Stimulated activated CD8-positive, alpha-beta memory T cell treated with anti-CD3 and anti-CD28 coated beads, Interleukin-7, amount 100 ng/mL, for 4 hours (primary cell): ENCODE measurements at regions not wholly inside any gene's neighbourhood (a gene's known extent, or its start where the extent isn't known, plus 50 kb on each side); places are given as distances from the start of the nearest gene placed in this dataset.
"Not testable (repeated sequence)": the region's sequence is repeated elsewhere in the genome, so short reads cannot be mapped to it uniquely, and the experiment has no call there.

ENCODE experiments used
- DNase-seq, 2 donors: peaks; one replicate each; pipeline ENCODE4 v3.0.0-alpha.2; 2020; ENCODE audit warnings: low read depth in 2 of 2

DNA sequence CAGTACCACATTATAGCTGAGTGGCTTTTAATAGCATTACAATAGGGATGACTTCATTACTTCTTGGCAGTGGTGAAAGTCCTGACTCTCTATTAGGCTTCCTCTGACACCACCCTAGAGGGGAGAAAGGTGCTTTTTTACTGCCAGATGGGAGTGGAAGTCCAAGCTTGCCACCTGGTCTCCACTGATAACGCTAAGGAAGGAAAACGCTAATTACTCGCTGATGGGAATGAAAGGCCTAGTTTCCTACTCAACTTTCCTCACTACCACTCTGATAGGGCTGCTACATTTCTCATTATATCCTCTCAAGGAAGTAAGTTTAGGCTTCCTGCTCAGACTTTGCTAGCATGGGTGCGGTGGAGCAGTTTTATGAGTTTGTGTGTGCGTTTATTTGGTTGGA lies 62.3 kb upstream of the PAGE3 start:
- no peak for DNase-seq

DNA sequence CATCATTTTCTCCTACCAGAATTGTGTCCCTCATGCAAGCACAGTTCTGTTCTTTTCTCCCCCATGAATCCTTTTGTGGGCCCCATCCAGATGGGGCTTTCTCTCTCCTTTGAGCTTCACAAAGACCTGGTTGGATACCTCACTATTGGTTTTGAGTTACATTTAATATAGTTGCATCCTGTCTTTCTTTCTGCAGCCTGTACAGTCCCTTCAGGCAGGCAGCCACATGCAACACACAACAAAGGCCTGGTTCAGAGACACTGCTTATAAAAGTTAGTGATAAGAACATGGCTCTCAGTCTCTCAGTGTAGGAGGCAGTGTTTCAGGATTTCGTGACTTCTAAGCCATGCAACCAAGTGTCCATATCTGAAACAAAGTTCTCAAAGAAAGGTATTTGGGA lies 70.6 kb upstream of the PAGE3 start:
- no peak for DNase-seq

DNA sequence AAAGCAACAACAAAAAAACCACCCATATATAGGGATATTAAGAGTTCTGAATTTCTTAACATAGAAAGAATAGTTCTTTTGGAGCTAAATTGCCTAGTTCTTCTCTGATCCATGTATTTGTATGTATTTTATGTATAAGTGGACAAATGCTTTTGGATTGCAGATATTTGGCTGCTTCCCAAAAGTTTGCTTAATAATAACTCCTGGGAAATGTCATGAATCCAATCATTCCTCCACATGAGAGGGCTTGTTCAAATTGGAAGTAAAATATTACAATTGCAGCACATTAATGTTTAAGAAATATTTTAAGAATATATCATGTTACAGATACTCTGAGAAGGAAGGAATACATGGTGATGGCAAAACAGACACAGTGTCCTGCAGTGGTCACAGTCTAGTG lies 71.5 kb upstream of the PAGE3 start:
- DNase-seq = no peak

DNA sequence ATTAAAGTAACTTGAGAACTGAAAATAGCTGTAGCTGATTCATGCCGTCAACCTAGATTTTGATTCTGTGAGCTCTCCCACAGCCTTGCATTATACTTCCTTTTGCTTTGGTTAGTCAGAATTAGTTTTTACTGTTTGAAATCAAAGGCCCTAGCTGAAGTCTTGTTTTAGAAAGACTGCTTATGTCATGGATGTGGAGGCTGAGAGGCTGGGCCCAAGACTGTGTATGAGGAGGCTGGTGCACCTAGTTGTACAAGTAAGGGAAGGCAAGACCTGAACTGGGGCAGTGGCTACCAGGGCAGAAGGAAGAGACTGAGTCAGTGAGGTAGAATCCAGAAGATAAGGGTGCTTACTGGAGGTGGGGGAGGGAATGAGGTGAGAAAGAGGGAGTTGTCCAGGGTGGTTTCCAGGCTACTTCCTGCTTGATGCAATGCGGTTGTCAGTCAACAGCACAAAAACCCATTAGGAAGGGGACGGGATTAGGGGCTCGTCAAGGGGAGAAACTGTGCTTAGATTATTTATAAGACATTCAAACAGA lies 76.2 kb upstream of the PAGE3 start:
- DNase-seq = no peak

DNA sequence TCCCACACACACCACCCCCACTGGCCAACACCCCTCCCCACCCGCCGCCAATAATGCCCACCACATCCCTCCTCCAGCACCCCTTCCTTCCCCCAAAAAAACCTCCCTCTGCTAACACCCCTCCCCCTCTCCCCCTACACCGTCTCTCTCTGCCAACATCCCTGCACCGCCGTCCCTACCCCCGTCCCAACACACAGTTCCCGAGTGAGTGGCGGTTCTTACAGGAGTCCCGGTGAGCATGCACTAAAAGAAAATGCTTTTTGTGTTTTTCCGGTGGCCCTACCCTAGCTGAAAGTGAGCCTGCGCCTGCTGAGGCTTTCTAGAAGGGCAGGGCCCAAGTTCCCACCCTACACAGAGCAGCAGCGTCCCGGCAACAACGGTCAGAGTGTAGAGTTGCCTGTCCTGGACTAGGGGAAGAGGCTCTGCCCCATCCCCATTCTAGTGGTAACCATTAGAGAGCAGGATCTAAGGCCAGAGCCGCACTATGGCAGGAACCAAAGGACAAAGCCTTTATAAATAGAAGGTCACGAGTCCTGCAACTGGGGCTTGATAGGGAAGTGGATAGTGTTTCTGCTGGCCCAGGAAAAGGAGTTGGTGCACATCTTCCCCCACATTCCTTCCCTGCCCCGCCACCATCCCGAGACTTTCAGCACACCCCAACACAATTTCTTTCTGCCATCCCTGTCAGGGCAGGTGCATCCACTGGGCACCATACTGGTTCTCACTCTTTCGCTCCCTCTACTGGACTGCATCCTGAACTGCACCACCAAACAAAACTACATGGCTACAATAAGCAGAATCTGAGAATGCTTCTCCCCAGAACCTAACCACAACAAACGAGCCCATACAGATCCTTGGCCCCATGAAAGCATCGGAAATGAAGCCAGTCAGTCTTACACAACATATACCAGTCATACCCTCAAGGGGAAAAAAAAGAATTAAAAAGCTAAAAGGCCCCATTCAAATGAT lies 78.1 kb upstream of the PAGE3 start:
- DNase-seq = peak in 1 of 2 donors; percentile 4

DNA sequence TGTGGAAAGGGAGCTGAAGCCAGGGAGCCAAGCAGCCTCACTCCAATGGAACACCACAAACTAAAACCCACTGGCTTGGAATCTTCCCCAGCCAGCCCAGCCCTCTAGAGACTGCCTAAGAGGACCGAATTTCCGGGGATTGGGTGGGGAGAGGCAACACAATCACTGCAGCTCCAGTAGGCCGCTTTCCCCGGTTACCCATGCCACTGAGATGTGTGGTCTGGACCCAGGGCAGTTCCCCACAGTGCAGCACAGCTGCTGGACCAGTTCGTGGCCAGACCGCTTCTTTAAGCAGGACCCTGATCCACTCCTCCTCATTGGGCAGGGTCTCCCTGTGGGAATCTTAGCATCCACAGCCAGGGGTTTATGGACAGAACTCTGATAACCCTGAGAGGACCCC lies 91.9 kb upstream of the PAGE3 start:
- DNase-seq = no peak

DNA sequence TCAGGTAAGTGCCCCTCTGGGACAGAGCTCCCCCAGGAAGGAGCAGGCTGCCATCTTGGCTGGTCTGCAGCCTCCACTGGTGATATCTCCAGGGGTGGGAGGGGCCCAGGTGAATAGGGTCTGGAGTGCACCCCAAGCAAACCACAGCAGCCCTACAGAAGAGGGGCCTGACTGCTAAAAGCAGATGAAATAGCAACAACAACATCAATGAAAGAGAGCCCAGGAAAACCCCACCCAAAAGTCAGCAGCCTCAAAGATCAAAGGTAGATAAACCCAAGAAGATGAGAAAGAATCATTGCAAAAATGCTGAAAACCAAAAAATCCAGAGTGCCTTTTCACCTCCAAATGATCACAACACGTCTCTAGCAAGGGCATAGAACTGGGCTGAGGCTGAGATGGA lies 92.5 kb upstream of the PAGE3 start:
- no peak for DNase-seq

DNA sequence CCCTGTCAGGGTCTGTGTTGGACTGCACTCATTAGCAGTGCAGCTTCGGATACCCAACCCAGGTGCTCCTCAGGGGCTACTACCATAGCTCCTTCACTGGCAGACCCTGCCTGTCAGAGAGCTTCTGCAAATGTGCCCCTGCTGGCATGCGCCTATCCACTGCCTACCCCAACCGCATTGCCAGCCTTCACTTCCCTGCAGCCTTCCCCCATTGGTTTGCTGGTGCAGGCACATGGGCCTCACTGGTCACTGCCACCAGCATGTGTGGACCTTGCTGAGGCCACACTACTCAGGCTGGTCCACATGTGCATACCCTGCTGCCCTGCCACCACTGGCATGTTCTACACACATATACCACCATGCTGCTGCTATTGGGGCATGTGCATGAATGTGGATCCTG lies 72.5 kb upstream of the MAGEH1 start:
- DNase-seq = no peak

DNA sequence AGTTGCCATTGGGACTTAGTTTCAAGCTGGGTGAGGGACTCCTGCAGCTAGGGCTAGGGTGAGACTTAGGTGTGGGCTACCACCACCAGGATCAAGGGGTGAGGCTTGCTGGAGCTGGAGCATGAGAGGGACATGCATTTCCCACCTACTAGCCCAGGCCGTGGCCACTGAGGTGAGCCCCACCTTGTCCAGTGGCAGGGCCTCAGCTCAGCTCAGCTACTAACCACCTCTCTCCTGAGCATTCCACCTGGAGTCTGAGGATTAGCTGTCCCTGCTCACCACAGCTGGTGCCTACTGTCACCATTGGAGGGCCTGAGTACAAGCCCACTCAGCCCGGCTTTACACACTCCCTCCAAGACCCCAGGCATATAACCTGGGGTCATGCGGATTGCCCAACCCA lies 62.6 kb upstream of the MAGEH1 start:
- no peak for DNase-seq

DNA sequence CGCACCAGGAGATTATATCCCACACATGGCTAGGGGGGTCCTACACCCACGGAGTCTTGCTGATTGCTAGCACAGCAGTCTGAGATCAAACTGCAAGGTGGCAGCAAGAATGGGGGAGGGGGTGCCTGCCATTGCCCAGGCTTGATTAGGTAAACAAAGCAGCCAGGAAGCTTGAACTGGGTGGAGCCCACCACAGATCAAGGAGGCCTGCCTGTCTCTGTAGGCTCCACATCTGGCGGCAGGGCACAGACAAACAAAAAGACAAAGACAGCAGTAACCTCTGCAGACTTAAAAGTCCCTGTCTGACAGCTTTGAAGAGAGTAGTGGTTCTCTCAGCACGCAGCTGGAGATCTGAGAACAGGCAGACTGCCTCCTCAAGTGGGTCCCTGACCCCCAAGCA lies 55.1 kb upstream of the MAGEH1 start:
- not testable (repeated sequence) for DNase-seq
